ENCODE measurements at regions not wholly inside any gene's neighbourhood (a gene's known extent, or its start where the extent isn't known, plus 50 kb on each side); places are given as distances from the start of the nearest gene placed in this dataset.
A peak's percentile ranks its signal among the peaks of the same experiment; 100 is the strongest.
"Not testable (repeated sequence)": the region's sequence is repeated elsewhere in the genome, so short reads cannot be mapped to it uniquely, and the experiment has no call there.

DNA sequence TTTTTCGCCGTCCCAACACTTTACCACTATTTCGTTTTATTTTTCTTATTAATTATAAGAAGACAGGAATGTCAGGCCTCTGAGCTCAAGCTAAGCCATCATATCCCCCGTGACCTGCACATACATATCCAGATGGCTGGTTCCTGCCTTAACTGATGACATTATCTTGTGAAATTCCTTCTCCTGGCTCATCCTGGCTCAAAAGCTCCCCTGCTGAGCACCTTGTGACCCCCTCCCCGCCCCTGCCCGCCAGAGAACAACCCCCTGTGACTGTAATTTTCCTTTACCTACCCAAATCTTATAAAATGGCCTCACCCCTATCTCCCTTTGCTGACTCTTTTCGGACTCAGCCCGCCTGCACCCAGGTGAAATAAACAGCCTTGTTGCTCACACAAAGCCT, 978.9 kb downstream of the EPHA3 start:
- not testable (repeated sequence) for H3K79me1 ChIP-seq (ENCODE audit: low read depth, low read length); H2BK5ac ChIP-seq (ENCODE audit: low read length); H2AFZ ChIP-seq (ENCODE audit: low read length); H3K4ac ChIP-seq (ENCODE audit: low read length); H3K14ac ChIP-seq (ENCODE audit: low read length); H3K9me3 ChIP-seq (replicated peaks in 1 of 2; ENCODE audit: control insufficient read depth in 2 of 2, insufficient read depth in 1 of 2, low read depth in 1 of 2, low read length in 2 of 2); H3K9ac ChIP-seq (ENCODE audit: low read depth, low read length, poor library complexity); H3K4me3 ChIP-seq (ENCODE audit: low read length in 2 of 2); H3K23ac ChIP-seq (ENCODE audit: low read depth, low read length, poor library complexity); H2AK5ac ChIP-seq (ENCODE audit: low read depth, low read length); H4K91ac ChIP-seq (ENCODE audit: low read depth, low read length, poor library complexity); H3K4me2 ChIP-seq (ENCODE audit: insufficient read depth, low read length, poor library complexity, severe bottlenecking); H3K27ac ChIP-seq (replicated peaks; ENCODE audit: low read length); H2BK120ac ChIP-seq (ENCODE audit: low read depth, low read length); H3K36me3 ChIP-seq (replicated peaks in 1 of 2; ENCODE audit: control insufficient read depth in 2 of 2, insufficient read depth in 2 of 2, low read length in 2 of 2); H4K8ac ChIP-seq (ENCODE audit: low read depth, low read length); H3K4me1 ChIP-seq (ENCODE audit: control insufficient read depth in 2 of 2, insufficient read depth in 1 of 2, low read depth in 1 of 2, low read length in 2 of 2); H3K27me3 ChIP-seq (ENCODE audit: control insufficient read depth in 3 of 3, insufficient read depth in 3 of 3, low read depth in 1 of 3, low read length in 3 of 3); H2BK15ac ChIP-seq (ENCODE audit: low read length); H3K18ac ChIP-seq (ENCODE audit: low read length); DNase-seq (ENCODE audit: low spot score); H2BK12ac ChIP-seq (ENCODE audit: low read length)
- 100% methylated on average over 3 of the region's 8 CpGs; no CpG with 5 or more reads in 1 of the 2 donors for WGBS, 2 donors (ENCODE audit: extremely low coverage in 2 of 2, insufficient read length in 2 of 2, insufficient replicate concordance in 1 of 2)

- no CpG with 5 or more reads among the region's 2 CpGs for WGBS, 2 donors (ENCODE audit: extremely low coverage in 2 of 2, insufficient read length in 2 of 2, insufficient replicate concordance in 1 of 2)
- Histone ChIP-seq H2AK5ac (ENCODE audit: low read depth, low read length) (no peak overlapping the region), H3K4ac (ENCODE audit: low read length) (no peak overlapping the region)
Observed at GRCh38 chr3:90087703-90088102, 980.3 kb downstream of the EPHA3 start.

DNA sequence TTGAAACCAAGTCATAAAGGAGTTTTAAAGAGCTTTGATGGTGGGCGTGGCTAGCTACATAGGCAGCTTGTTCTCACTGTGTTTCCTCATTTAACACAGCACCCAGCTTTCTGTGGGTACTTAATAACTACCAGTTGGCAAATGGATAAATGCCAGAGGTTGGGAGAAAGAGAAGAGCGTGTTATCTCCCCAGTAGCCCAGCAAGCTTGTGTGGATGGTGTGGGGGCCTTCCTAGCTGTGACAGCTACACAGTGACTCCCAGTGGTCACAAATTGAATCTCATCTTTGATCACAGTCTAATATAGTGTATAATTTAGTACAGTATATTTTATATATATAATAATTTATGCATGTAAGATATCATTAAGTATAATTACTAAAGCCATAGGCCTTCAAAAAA, 984.1 kb downstream of the EPHA3 start:
- no peak overlapping the region for H3K4me3 ChIP-seq (ENCODE audit: low read length in 2 of 2)
- no peak overlapping the region for H3K4ac ChIP-seq (ENCODE audit: low read length)
- no peak overlapping the region for H3K27ac ChIP-seq (replicated peaks; ENCODE audit: low read length)
- no peak overlapping the region for H2BK15ac ChIP-seq (ENCODE audit: low read length)
- no peak overlapping the region for H2BK120ac ChIP-seq (ENCODE audit: low read depth, low read length)
- H3K4me2 ChIP-seq (ENCODE audit: insufficient read depth, low read length, poor library complexity, severe bottlenecking), result no peak overlapping the region
- no peak overlapping the region for H2BK5ac ChIP-seq (ENCODE audit: low read length)
- H3K14ac ChIP-seq (ENCODE audit: low read length), result no peak overlapping the region
- no peak for DNase-seq (ENCODE audit: low spot score)
- no peak overlapping the region for H4K91ac ChIP-seq (ENCODE audit: low read depth, low read length, poor library complexity)
- no CpG with 5 or more reads among the region's 2 CpGs for WGBS, 2 donors (ENCODE audit: extremely low coverage in 2 of 2, insufficient read length in 2 of 2, insufficient replicate concordance in 1 of 2)
- H2AK5ac ChIP-seq (ENCODE audit: low read depth, low read length), result no peak overlapping the region
- peak overlapping the region; percentile 50 for H2AFZ ChIP-seq (ENCODE audit: low read length)
- no peaks in the 10 kb centered on the region for H3K27me3 ChIP-seq (ENCODE audit: control insufficient read depth in 3 of 3, insufficient read depth in 3 of 3, low read depth in 1 of 3, low read length in 3 of 3)
- H3K9me3 ChIP-seq (replicated peaks in 1 of 2; ENCODE audit: control insufficient read depth in 2 of 2, insufficient read depth in 1 of 2, low read depth in 1 of 2, low read length in 2 of 2), result no peaks in the 10 kb centered on the region
- no peak overlapping the region for H2BK12ac ChIP-seq (ENCODE audit: low read length)
- no peaks in the 10 kb centered on the region for H3K4me1 ChIP-seq (ENCODE audit: control insufficient read depth in 2 of 2, insufficient read depth in 1 of 2, low read depth in 1 of 2, low read length in 2 of 2)
- no peak overlapping the region for H3K9ac ChIP-seq (ENCODE audit: low read depth, low read length, poor library complexity)
- no peaks in the 10 kb centered on the region for H3K79me1 ChIP-seq (ENCODE audit: low read depth, low read length)
- no peak overlapping the region for H4K8ac ChIP-seq (ENCODE audit: low read depth, low read length)
- no peak overlapping the region for H3K23ac ChIP-seq (ENCODE audit: low read depth, low read length, poor library complexity)
- no peaks in the 10 kb centered on the region for H3K36me3 ChIP-seq (replicated peaks in 1 of 2; ENCODE audit: control insufficient read depth in 2 of 2, insufficient read depth in 2 of 2, low read length in 2 of 2)
- H3K18ac ChIP-seq (ENCODE audit: low read length), result no peak overlapping the region

More at GRCh38 chr3:90087703-90088102, 980.3 kb downstream of the EPHA3 start:
- no peaks in the 10 kb centered on the region for H3K36me3 ChIP-seq (replicated peaks in 1 of 2; ENCODE audit: control insufficient read depth in 2 of 2, insufficient read depth in 2 of 2, low read length in 2 of 2)
- no peak overlapping the region for H3K4me2 ChIP-seq (ENCODE audit: insufficient read depth, low read length, poor library complexity, severe bottlenecking)
- no peak overlapping the region for H2AFZ ChIP-seq (ENCODE audit: low read length)
- H3K23ac ChIP-seq (ENCODE audit: low read depth, low read length, poor library complexity), result no peak overlapping the region
- DNase-seq (ENCODE audit: low spot score), result no peak
- no peak overlapping the region for H2BK15ac ChIP-seq (ENCODE audit: low read length)
- no peak overlapping the region for H3K9ac ChIP-seq (ENCODE audit: low read depth, low read length, poor library complexity)
- no peak overlapping the region for H4K91ac ChIP-seq (ENCODE audit: low read depth, low read length, poor library complexity)
- H3K9me3 ChIP-seq (replicated peaks in 1 of 2; ENCODE audit: control insufficient read depth in 2 of 2, insufficient read depth in 1 of 2, low read depth in 1 of 2, low read length in 2 of 2), result no peaks in the 10 kb centered on the region
- H3K79me1 ChIP-seq (ENCODE audit: low read depth, low read length), result no peaks in the 10 kb centered on the region
- no peak overlapping the region for H4K8ac ChIP-seq (ENCODE audit: low read depth, low read length)
- no peaks in the 10 kb centered on the region for H3K27me3 ChIP-seq (ENCODE audit: control insufficient read depth in 3 of 3, insufficient read depth in 3 of 3, low read depth in 1 of 3, low read length in 3 of 3)
- H3K4me1 ChIP-seq (ENCODE audit: control insufficient read depth in 2 of 2, insufficient read depth in 1 of 2, low read depth in 1 of 2, low read length in 2 of 2), result no peaks in the 10 kb centered on the region
- H2BK120ac ChIP-seq (ENCODE audit: low read depth, low read length), result no peak overlapping the region
- H3K14ac ChIP-seq (ENCODE audit: low read length), result no peak overlapping the region
- H3K18ac ChIP-seq (ENCODE audit: low read length), result no peak overlapping the region
- no peak overlapping the region for H2BK12ac ChIP-seq (ENCODE audit: low read length)
- H3K4me3 ChIP-seq (ENCODE audit: low read length in 2 of 2), result no peak overlapping the region
- H3K27ac ChIP-seq (replicated peaks; ENCODE audit: low read length), result no peak overlapping the region
- no peak overlapping the region for H2BK5ac ChIP-seq (ENCODE audit: low read length)

DNA sequence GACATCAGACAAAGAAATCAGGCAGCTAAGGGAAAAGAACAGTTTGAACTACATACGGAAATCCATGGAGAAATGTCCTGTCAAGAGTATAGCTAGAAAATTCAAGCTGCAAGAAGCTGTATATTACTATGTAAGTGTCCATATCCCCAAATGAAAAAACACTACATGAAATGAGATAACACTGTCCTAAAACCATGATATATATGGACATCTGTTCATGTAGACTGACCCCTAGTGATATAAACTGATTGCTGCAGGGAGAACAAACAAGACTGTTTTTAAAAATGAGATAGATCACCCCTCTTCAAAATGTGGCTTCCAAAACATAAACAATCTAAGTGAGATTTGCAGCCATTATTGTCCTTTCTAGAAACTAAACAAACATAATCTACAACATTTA, 985.6 kb downstream of the EPHA3 start:
- Histone ChIP-seq H3K27ac (replicated peaks; ENCODE audit: low read length) (no peak overlapping the region), H3K4me2 (ENCODE audit: insufficient read depth, low read length, poor library complexity, severe bottlenecking) (no peak overlapping the region), H3K23ac (ENCODE audit: low read depth, low read length, poor library complexity) (no peak overlapping the region), H3K18ac (ENCODE audit: low read length) (no peak overlapping the region), H4K91ac (ENCODE audit: low read depth, low read length, poor library complexity) (no peak overlapping the region), H3K4me3 (ENCODE audit: low read length in 2 of 2) (no peak overlapping the region), H2AFZ (ENCODE audit: low read length) (peak overlapping the region; percentile 35), H3K27me3 (ENCODE audit: control insufficient read depth in 3 of 3, insufficient read depth in 3 of 3, low read depth in 1 of 3, low read length in 3 of 3) (no peaks in the 10 kb centered on the region), H3K79me1 (ENCODE audit: low read depth, low read length) (no peaks in the 10 kb centered on the region), H2AK5ac (ENCODE audit: low read depth, low read length) (no peak overlapping the region), H3K4me1 (ENCODE audit: control insufficient read depth in 2 of 2, insufficient read depth in 1 of 2, low read depth in 1 of 2, low read length in 2 of 2) (no peaks in the 10 kb centered on the region), H3K36me3 (replicated peaks in 1 of 2; ENCODE audit: control insufficient read depth in 2 of 2, insufficient read depth in 2 of 2, low read length in 2 of 2) (no peaks in the 10 kb centered on the region), H2BK5ac (ENCODE audit: low read length) (no peak overlapping the region), H2BK120ac (ENCODE audit: low read depth, low read length) (no peak overlapping the region), H3K4ac (ENCODE audit: low read length) (no peak overlapping the region), H3K14ac (ENCODE audit: low read length) (no peak overlapping the region), H3K9ac (ENCODE audit: low read depth, low read length, poor library complexity) (no peak overlapping the region), H2BK12ac (ENCODE audit: low read length) (no peak overlapping the region), H4K8ac (ENCODE audit: low read depth, low read length) (no peak overlapping the region), H3K9me3 (replicated peaks in 1 of 2; ENCODE audit: control insufficient read depth in 2 of 2, insufficient read depth in 1 of 2, low read depth in 1 of 2, low read length in 2 of 2) (no peaks in the 10 kb centered on the region), H2BK15ac (ENCODE audit: low read length) (no peak overlapping the region)
- no CpG with 5 or more reads among the region's 1 CpG for whole genome bisulfite sequencing, 2 donors (ENCODE audit: extremely low coverage in 2 of 2, insufficient read length in 2 of 2, insufficient replicate concordance in 1 of 2)
- no peak for DNase-seq (ENCODE audit: low spot score)
